Thoracic aorta (tissue), 2 donors: ENCODE measurements at regions not wholly inside any gene's neighbourhood (a gene's known extent, or its start where the extent isn't known, plus 50 kb on each side); places are given as distances from the start of the nearest gene placed in this dataset.

Experiments used
- ATAC-seq: fragments of 150-250 bp; one replicate; pipeline ENCODE4 v1.8.0; 2017; ENCODE audit warnings: low read depth; ENCODE audit not compliant: insufficient number of reproducible peaks, low FRiP score
- DNase-seq: peaks from one replicate; pipeline ENCODE4 v3.0.0-alpha.2; 2020; ENCODE audit warnings: low spot score
- H3K27ac ChIP-seq, 2 donors: fragments of 200-600 bp; sonication (generic); 1 replicate in 1 of 2; 2 replicates in 1 of 2; pipeline ENCODE4 v1.5.1; 2016; ENCODE audit warnings: mild to moderate bottlenecking in 2 of 2, moderate library complexity in 2 of 2
- H3K27me3 ChIP-seq: fragments of 200-600 bp; sonication (generic); replicated peaks from 2 replicates; pipeline ENCODE4 v1.6.0; 2016; ENCODE audit warnings: mild to moderate bottlenecking; ENCODE audit not compliant: insufficient read depth
- H3K36me3 ChIP-seq: fragments of 200-600 bp; sonication (generic); one replicate; pipeline ENCODE4 v1.5.1; 2016
- H3K4me1 ChIP-seq, 2 donors: fragments of 200-600 bp; sonication (generic); 1 replicate in 1 of 2; 2 replicates in 1 of 2; pipeline versions ENCODE4 v1.5.1 to v1.6.0; 2016; ENCODE audit warnings: low read depth in 2 of 2, mild to moderate bottlenecking in 1 of 2; ENCODE audit not compliant: control insufficient read depth in 1 of 2
- H3K4me3 ChIP-seq: fragments of 200-600 bp; sonication (generic); 2 replicates; pipeline ENCODE4 v1.5.1; 2016; ENCODE audit warnings: mild to moderate bottlenecking
- H3K9me3 ChIP-seq: fragments of 200-600 bp; sonication (generic); 2 replicates; pipeline ENCODE4 v1.5.1; 2016
- CTCF ChIP-seq: fragments of 200-600 bp; sonication (generic); IDR thresholded peaks from one replicate; pipeline ENCODE4 v1.5.1; 2019; ENCODE audit warnings: antibody characterized with exemption

- Histone ChIP-seq H3K27ac (no peak overlapping the region), H3K4me1 (peaks cover 3 to 23% of the 10 kb centered on the region in 2 donors), H3K9me3 (no peaks in the 10 kb centered on the region), H3K4me3 (no peak overlapping the region), H3K27me3 (no peaks in the 10 kb centered on the region), H3K36me3 (no peaks in the 10 kb centered on the region)
- no peak for TF ChIP-seq CTCF
- ATAC-seq, result no peak
- no peak for DNase-seq
Measured at GRCh38 chr17:77346765-77347164, 206.0 kb downstream of the SEC14L1 start.

GRCh38 chr17:77347544-77347943 lies 206.8 kb downstream of the SEC14L1 start:
- no peaks in the 10 kb centered on the region for H3K9me3 ChIP-seq
- no peak for TF ChIP-seq CTCF
- H3K36me3 ChIP-seq, result no peaks in the 10 kb centered on the region
- DNase-seq (no peak), ATAC-seq (no peak)
- peaks cover 3 to 24% of the 10 kb centered on the region in 2 donors for H3K4me1 ChIP-seq
- no peak overlapping the region for H3K27ac ChIP-seq
- no peaks in the 10 kb centered on the region for H3K27me3 ChIP-seq
- H3K4me3 ChIP-seq, result no peak overlapping the region

GRCh38 chr17:77349976-77350830 lies 209.4 kb downstream of the SEC14L1 start:
- no peaks in the 10 kb centered on the region for H3K9me3 ChIP-seq
- peaks cover 3 to 24% of the 10 kb centered on the region in 2 donors for H3K4me1 ChIP-seq
- no peak for ATAC-seq
- H3K27me3 ChIP-seq, result no peaks in the 10 kb centered on the region
- H3K4me3 ChIP-seq, result no peak overlapping the region
- no peak overlapping the region for H3K27ac ChIP-seq
- TF ChIP-seq CTCF, result no peak
- no peak for DNase-seq
- H3K36me3 ChIP-seq, result no peaks in the 10 kb centered on the region

GRCh38 chr17:77352441-77352840 lies 211.7 kb downstream of the SEC14L1 start:
- ATAC-seq (no peak), DNase-seq (no peak)
- Histone ChIP-seq H3K27me3 (no peaks in the 10 kb centered on the region), H3K27ac (no peak overlapping the region), H3K4me3 (no peak overlapping the region), H3K9me3 (no peaks in the 10 kb centered on the region), H3K4me1 (peaks cover 0 to 16% of the 10 kb centered on the region in 2 donors), H3K36me3 (no peaks in the 10 kb centered on the region)
- TF ChIP-seq CTCF, result no peak

GRCh38 chr17:77352996-77353395 lies 212.2 kb downstream of the SEC14L1 start:
- no peak for TF ChIP-seq CTCF
- Histone ChIP-seq H3K9me3 (no peaks in the 10 kb centered on the region), H3K36me3 (no peaks in the 10 kb centered on the region), H3K4me3 (no peak overlapping the region), H3K4me1 (peaks cover 0 to 16% of the 10 kb centered on the region in 2 donors), H3K27ac (no peak overlapping the region), H3K27me3 (no peaks in the 10 kb centered on the region)
- DNase-seq (no peak), ATAC-seq (no peak)
